DOHH2 (cell line): ENCODE measurements at regions not wholly inside any gene's neighbourhood (a gene's known extent, or its start where the extent isn't known, plus 50 kb on each side); places are given as distances from the start of the nearest gene placed in this dataset.
A peak's percentile ranks its signal among the peaks of the same experiment; 100 is the strongest.

Experiments used
- H3F3A ChIP-seq: fragments of 200-600 bp; sonication (generic), shearing (Covaris generic); 2 replicates; pipeline ENCODE4 v1.6.0; 2016; ENCODE audit warnings: antibody characterized with exemption, mild to moderate bottlenecking; ENCODE audit not compliant: control insufficient read depth, insufficient read depth
- H3K27ac ChIP-seq: fragments of 200-600 bp; sonication (generic); 2 replicates; pipeline ENCODE4 v1.5.1; 2014; ENCODE audit warnings: low read depth, mild to moderate bottlenecking, low read length, moderate library complexity
- H3K27me3 ChIP-seq: fragments of 200-600 bp; sonication (generic); 2 replicates; pipeline ENCODE4 v1.6.1; 2014; ENCODE audit warnings: mild to moderate bottlenecking, low read length, mixed read lengths; ENCODE audit not compliant: control insufficient read depth
- H3K36me3 ChIP-seq: fragments of 200-600 bp; sonication (generic); 2 replicates; pipeline ENCODE4 v1.6.1; 2014; ENCODE audit warnings: mild to moderate bottlenecking, low read length, moderate library complexity, mixed read lengths; ENCODE audit not compliant: control insufficient read depth
- H3K4me1 ChIP-seq: fragments of 200-600 bp; sonication (generic); 2 replicates; pipeline ENCODE4 v1.6.1; 2014; ENCODE audit warnings: mild to moderate bottlenecking, low read length, mixed read lengths; ENCODE audit not compliant: control insufficient read depth
- H3K4me2 ChIP-seq: fragments of 200-600 bp; sonication (generic); 2 replicates; pipeline ENCODE4 v1.6.0; 2014; ENCODE audit warnings: mild to moderate bottlenecking, low read length, moderate library complexity
- H3K4me3 ChIP-seq: fragments of 200-600 bp; sonication (generic); 2 replicates; pipeline ENCODE4 v1.5.1; 2014; ENCODE audit warnings: mild to moderate bottlenecking, low read length, mixed read lengths
- H3K79me2 ChIP-seq: fragments of 200-600 bp; sonication (generic); 2 replicates; pipeline ENCODE4 v1.6.1; 2014; ENCODE audit warnings: mild to moderate bottlenecking, low read length, mixed read lengths; ENCODE audit not compliant: control insufficient read depth
- H3K9me2 ChIP-seq: fragments of 200-600 bp; sonication (generic); replicated peaks from 2 replicates; pipeline ENCODE4 v1.6.1; 2014; ENCODE audit warnings: mild to moderate bottlenecking, low read length, mixed read lengths; ENCODE audit not compliant: control insufficient read depth
- H3K9me3 ChIP-seq: fragments of 200-600 bp; sonication (generic); 2 replicates; pipeline ENCODE4 v1.6.1; 2014; ENCODE audit warnings: antibody characterized with exemption, low read length, mixed read lengths; ENCODE audit not compliant: control insufficient read depth, insufficient read depth
- H4K20me1 ChIP-seq: fragments of 200-600 bp; sonication (generic); 2 replicates; pipeline ENCODE4 v1.6.0; 2014; ENCODE audit warnings: low read depth, mild to moderate bottlenecking, antibody characterized with exemption, low read length, moderate library complexity; ENCODE audit not compliant: control insufficient read depth, insufficient read depth
- CTCF ChIP-seq: fragments of 200-600 bp; sonication (generic); IDR thresholded peaks from one replicate; pipeline ENCODE4 v1.5.1; 2014; ENCODE audit warnings: antibody characterized with exemption, mild to moderate bottlenecking, low read depth, low read length; ENCODE audit not compliant: poor library complexity, severe bottlenecking
- EZH2phosphoT487 ChIP-seq: fragments of 200-600 bp; sonication (generic); IDR thresholded peaks from 2 replicates; pipeline ENCODE4 v1.6.1; 2017; ENCODE audit warnings: borderline replicate concordance, mild to moderate bottlenecking, antibody characterized with exemption, low read length, moderate library complexity, mixed read lengths

- H3K36me3 ChIP-seq: peaks cover 11% of the 10 kb centered on the region
- no peaks in the 10 kb centered on the region for H3K27me3 ChIP-seq
- TF ChIP-seq EZH2phosphoT487: no peak
- no peak for TF ChIP-seq CTCF
- H4K20me1 ChIP-seq: no peaks in the 10 kb centered on the region
- H3K9me3 ChIP-seq: peaks cover 26% of the 10 kb centered on the region
- 0 out of 2 replicates have a peak overlapping the region, but pooled peaks have one; percentile 2 for H3K27ac ChIP-seq
- H3K9me2 ChIP-seq: no peaks in the 10 kb centered on the region
- H3F3A ChIP-seq: peaks cover 13% of the 10 kb centered on the region
- no peak overlapping the region for H3K4me3 ChIP-seq
- H3K4me2 ChIP-seq: peak overlapping the region; percentile 10; the same call in 1 of the 2 replicates
- peaks cover 72% of the 10 kb centered on the region for H3K4me1 ChIP-seq
- no peaks in the 10 kb centered on the region for H3K79me2 ChIP-seq
Measured at GRCh38 chr10:123399276-123399839, 245.2 kb downstream of the BUB3 start.

GRCh38 chr10:123402021-123402420 lies 247.8 kb downstream of the BUB3 start:
- no peaks in the 10 kb centered on the region for H3K27me3 ChIP-seq
- peak overlapping the region; percentile 93 for H3K27ac ChIP-seq
- H4K20me1 ChIP-seq: no peaks in the 10 kb centered on the region
- H3K4me3 ChIP-seq: peak overlapping the region; percentile 55
- H3F3A ChIP-seq: peaks cover 13% of the 10 kb centered on the region
- peak overlapping the region; percentile 76 for H3K4me2 ChIP-seq
- H3K36me3 ChIP-seq: peaks cover 11% of the 10 kb centered on the region
- H3K79me2 ChIP-seq: no peaks in the 10 kb centered on the region
- H3K9me3 ChIP-seq: peaks cover 32% of the 10 kb centered on the region
- H3K4me1 ChIP-seq: peaks cover 67% of the 10 kb centered on the region
- no peaks in the 10 kb centered on the region for H3K9me2 ChIP-seq
- TF ChIP-seq EZH2phosphoT487: no peak
- no peak for TF ChIP-seq CTCF

- H3K27me3 ChIP-seq: no peaks in the 10 kb centered on the region
- peaks cover 61% of the 10 kb centered on the region for H3K4me1 ChIP-seq
- H3K36me3 ChIP-seq: peaks cover 11% of the 10 kb centered on the region
- H3K27ac ChIP-seq: peak overlapping the region; percentile 93
- no peaks in the 10 kb centered on the region for H4K20me1 ChIP-seq
- H3K9me3 ChIP-seq: peaks cover 32% of the 10 kb centered on the region
- no peak for TF ChIP-seq CTCF
- no peak for TF ChIP-seq EZH2phosphoT487
- no peaks in the 10 kb centered on the region for H3K79me2 ChIP-seq
- H3K4me2 ChIP-seq: peak overlapping the region; percentile 76
- no peaks in the 10 kb centered on the region for H3K9me2 ChIP-seq
- H3K4me3 ChIP-seq: peak overlapping the region; percentile 55
- H3F3A ChIP-seq: peaks cover 13% of the 10 kb centered on the region
Measured at GRCh38 chr10:123402656-123403055, 248.5 kb downstream of the BUB3 start.
